UCSD-AML1 (cell line): ENCODE measurements at regions not wholly inside any gene's neighbourhood (a gene's known extent, or its start where the extent isn't known, plus 50 kb on each side); places are given as distances from the start of the nearest gene placed in this dataset.

ENCODE experiments used
- DNase-seq: peaks from one replicate; lab custom pipeline; 2025; ENCODE audit not compliant: unreplicated experiment; lab: John Stamatoyannopoulos, UW

DNA sequence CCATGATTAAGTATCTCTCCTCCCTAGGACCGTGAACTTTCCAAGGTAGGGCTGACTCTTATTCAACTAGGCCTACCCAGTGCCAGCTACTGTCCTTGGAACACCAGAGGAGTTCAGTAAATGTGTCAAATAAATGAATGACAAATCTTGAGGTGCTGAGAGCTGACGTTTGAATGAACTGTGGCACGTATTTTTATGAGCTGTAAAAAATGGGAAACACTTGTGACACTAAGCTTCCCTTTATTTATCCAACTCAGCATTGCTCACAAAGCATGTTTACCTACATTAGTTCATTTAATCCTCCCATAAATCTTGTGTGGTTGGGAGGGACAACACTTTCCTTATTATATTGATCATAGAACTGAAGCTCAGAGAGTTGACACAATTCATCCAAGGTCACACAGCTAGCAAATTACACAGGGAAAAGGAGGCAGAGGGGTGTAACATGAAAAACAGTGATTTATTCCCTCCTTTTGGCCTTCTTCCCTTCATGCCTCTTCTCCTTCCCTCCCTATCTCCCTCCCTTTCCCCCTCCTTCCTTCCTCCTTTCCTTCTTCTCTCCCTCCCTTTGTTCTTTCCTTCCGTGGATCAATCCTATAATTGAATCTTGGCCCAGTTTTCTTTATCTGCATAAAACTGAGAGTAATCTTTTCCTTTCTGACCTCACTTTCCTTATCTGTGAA, 412.6 kb downstream of the DMRT2 start:
- DNase-seq = no peak

DNA sequence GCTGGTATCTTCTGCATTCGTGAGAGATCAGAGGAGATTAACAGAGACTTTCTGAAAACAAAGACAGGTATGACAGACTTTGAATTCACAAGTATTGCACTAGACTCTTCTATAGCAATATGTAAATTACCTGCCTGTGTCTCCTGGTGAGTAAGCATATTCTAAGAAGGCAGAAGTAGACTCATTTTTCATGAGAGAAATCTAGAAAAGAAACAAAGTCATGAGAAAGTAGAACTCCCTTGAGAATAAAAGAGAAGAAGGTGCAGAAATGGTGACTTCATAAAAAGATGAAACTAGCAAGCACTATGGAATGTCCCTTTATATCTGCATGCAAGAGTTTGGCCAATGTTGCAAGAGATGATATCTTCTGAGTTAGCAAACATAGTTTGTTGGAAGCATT, 419.8 kb downstream of the DMRT2 start:
- DNase-seq = no peak

DNA sequence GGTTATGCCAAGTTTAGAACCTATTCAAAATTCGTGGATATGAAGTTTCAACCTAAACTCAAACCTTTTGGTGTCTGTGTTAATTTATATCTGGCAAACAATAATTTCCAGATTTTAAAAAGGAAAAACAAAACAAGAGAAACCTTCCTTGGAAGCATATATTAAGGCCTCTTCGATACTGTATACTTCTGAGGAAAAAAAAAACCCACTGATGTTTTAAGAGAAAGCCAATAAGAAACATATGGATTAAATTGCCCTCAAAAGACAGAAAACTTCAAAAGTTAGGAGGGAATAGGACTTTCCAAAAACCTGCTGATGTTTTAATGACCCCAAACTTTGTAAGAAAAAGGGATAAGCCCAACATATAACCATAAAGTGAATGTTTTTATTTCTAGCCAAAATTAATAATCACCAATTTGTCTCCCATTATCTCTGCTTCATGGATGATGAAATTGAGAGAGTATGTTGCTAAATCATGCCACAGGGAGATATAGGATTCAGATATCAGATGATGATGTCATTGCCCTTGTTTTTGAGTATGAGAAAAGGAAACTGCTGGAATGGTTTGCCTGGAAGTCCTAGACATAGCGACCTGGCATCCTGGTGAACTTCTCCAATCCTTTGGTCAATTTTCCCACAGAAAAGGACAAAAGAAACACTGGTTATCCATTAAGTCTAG, 423.9 kb downstream of the DMRT2 start:
- DNase-seq = no peak

DNA sequence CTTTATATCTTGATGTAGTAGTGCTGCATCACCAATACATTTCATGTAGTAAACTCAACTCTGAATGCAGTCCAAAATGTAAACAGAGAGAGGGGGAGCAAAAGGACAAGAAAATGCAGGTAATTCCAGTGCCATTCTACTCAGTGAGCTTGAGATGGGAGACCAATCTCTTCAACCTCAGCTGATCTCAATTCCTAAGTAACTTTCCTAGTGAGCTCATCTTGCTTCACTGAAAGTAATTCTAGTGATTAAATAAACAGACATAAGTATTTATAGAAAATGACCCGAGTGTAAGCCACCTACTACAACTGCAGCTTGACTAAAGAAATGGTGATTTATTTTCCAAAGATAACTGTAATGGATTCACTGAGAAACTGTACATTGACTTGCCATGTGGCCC, 424.5 kb downstream of the DMRT2 start:
- DNase-seq = no peak

DNA sequence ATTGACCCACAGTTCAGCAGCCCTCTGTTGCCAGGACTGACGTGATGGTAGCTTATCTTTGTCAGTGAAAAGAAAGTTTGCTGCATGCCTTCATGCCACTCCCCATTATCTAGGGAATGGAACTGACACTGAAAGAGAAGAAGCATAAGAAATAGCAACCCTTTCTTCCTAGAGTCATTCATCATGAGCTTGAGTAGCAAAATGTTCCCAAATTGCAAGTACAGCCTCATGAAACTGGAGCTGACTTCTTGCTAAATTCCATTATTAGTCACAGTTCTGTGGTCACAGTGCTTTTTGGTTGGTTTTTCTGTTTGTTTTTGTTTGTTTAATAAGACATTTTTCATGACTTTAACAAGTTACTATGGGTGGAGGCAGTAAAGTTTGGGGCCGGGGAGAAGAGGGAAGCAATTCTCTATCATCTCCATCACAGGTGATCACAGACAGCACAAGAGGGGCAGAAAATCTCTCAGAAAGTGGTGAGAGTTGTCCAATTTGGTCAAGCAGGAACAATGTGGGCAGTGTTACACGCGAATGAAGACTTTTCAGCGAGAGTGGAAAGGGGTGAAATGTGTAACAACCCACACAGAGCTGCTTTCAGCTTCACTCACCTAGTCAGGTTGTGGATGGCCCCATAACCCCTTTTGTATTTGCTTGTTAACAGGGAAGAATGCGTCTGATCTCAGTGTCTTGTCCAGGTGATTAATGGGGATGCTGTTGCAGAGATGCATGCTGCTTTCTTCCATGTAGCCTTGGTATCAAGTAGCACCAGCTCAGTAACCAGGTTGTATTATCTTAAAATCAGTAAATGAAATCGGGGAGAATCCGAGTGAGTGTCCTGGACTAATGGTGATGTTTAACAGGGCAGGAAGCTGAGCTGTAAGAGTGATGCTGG, 440.4 kb downstream of the DMRT2 start:
- DNase-seq = no peak

DNA sequence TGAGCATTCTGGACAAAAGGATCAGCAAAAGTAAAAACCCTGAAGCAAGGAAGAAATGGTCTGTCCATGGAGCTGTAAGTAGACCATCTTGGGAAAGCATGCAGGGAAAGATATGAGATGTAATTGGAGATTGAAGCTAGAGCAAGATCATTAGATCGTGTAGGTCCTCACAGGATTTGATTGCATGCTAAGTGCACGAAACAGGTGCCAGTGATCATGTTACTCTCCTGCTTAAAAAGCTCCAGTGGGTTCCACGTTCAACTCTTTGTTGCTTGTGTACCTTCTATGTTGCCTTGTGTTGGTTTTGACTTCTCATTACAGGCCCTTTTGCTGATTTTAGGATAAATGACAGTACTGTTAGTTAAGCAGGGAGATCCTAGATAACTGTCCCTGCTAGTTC, 442.0 kb downstream of the DMRT2 start:
- DNase-seq = no peak

DNA sequence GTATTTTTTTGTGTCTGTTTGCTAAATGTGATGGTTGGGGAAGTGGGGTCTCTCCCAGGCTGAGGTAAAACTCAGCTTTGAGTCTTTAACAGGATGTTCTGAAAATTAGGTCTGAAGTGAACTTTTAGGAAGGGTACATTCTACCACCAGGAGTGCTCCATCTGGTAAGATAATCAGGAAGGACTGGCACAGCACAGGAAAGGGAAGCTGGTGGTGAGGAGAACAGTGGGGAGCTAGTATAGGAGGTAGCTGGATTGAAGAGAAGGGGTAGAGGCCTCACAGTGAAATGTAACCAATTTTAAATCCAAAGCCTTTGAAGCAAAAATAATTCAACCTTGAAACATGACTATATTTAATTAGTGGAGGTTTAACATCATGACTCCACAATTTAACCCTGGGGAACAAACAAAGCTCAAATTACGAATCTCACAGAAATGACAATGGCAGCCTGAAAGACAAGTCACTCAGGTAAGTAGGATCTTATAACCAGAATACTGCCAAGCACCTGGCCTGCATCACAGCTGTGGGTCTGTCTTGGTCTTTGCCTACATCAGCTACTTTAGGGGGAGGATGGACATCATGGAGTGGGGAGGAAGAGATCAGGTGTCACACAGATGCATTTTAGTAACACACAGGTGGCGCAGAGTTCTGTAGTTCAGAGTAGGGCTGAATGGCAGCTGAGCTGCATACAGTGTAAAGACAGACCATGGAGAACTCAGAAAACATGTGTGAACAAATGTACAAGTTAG, 445.3 kb downstream of the DMRT2 start:
- DNase-seq = no peak

DNA sequence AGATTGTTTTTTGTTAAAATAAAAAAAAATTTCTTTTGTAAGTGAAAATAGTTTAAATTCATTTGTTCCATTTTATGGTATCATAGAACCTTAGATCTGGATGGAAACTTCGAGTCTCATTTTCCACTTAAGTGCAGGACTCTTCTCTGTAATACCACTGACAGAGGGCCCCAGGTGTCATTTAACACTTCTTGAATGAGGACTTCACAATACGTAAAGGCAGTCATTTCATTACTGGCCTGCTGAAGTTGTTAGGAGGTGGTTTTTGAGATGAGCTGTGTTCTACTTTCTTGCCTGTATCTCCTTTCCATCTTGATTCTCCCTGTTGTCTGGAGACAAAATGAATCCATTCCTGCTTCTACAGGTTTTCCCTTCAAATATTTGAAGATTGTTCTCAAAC, 455.3 kb downstream of the DMRT2 start:
- DNase-seq = no peak

DNA sequence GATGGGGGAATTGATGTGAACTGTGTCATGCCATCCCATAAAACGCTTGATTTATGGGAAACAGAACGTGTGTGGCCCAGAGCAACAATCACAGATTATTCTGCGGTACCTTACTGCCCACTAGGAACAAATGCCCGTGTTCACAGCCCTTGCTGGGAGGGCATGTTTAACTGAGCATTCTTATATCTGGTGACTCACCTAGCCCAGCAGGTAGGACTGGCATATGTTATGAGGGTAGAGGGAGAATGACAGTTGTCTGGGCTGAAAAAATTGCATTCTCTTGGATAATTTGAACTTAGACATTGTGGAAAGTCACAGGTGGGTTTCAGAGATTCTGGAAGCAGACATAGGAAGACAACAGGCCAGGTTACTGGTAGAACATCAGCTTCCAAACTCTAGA, 460.6 kb downstream of the DMRT2 start:
- no peak for DNase-seq

DNA sequence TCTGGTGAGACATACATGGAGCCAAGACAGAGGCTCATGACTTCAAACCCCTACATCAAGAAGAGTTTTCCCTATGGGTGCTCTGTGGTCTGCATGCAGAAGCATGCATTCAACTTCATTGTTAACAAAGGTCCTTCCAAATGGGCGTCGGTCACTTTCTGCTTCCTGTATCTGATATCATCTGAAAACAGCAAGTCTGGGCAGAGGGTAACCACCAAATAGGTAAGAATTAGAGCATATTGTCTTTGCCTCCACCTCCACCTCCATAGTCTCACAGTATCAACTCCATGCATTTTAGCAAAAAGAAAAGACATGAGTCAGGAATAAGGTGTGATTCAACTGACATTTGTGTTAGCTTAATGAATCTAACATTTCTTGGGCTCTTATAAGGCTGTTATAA, 462.9 kb downstream of the DMRT2 start:
- DNase-seq = no peak

DNA sequence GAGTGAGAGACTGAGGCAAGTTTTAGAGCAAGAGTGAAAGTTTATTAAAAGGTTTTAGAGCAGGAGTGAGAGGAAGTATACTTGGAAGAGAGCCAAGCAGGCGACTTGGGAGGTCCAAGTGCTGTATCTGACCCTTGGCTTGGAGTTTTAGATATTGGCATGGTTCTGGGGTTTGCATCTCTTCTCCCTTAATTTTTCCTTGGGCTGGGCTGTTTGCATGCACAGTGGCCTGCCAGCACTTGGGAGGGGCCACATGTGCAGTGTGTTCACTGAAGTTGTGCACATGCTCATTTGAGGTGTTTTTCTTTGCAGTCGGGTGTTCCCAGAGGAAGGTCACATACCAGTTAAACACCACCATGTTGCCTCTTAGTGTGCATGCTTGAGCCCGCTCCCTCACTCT, 464.1 kb downstream of the DMRT2 start:
- DNase-seq = no peak

DNA sequence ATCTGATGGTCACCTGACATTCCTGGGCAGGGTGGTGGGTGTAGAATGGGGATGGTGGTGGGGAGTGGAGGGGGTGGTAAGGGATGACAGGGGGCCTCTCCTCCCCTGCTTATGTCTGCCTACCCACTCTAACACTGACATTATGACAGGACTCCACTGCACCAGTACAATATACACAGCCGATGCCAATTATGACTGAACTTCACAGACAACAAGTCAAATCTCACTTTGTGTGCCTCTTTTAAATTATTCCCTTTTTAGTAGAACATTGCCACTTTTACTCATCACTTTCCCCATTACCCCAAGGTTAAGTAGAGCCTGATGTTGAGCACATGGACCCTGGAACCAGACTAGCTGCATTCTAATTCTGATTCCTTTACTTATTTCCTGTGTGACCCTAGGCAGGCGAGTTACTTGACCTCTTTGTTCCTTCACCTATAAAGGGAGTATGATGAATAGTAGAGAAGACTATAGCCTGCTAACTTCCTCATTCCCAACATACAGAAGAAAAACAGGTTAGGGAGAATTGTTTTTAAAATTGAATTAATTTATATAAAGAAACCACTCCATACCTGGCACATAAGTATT, 464.7 kb downstream of the DMRT2 start:
- DNase-seq = no peak

DNA sequence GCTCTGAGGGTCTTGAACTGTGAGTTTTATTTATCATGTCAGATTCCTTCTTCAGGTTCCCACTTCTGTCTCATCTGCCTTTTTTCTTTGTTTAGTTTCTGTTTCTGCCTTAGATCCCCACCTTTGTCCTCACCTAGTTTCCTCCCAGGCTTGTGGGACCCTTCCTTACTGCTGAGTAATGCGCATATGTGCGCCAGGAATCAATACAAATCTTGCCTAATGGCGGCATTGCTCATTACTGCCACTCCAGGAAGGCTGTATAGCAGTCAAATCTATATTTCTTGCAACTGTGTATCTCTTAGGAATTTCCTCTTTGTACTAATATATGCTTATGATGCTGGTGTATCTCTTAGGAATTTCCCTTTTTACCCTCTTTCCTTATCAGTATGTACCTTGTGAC, 465.4 kb downstream of the DMRT2 start:
- DNase-seq = no peak

DNA sequence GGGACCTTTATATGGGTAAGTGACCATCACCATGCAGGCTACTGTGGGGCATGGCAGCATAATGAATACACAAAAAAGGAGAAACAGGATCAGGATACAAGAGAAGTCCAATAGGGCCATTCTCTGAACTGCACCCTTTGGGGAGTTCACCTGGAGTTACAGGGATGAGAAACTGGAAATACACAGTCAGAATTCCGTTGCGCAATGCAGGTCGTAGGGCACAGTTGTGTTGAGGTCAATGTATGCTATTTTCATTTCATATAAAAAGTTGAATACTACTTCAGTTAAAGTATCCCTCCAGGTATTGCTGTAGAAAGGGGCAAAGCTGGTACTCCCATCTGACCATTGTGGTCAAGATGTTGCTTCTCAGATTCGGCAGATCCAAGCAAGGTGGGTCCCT, 471.4 kb downstream of the DMRT2 start:
- no peak for DNase-seq

DNA sequence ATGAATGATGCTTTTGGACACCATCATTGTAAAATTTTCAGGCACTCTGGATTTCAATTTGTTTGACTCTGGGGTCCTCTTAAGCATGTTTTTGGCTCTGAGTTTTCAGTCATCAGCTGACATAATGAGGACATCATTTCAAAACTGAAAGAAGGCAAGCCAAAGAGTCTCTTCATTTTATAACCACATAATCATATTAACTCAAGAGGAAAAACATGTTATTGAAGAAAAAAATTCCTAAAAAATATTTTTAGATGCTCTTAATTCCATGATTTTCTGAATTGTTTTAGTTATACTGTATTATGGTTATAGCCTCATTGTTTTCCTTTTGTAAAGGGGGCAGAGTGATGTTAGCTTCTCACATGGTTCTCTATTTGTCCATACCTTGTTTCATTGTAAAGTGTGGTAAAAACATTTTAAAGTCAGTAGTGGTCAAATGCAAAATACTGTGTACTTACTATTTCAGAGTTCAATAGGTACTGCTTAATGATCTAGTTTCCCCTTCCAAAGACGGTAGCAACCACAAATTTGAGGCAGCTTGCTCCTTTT, 472.1 kb downstream of the DMRT2 start:
- DNase-seq = no peak

DNA sequence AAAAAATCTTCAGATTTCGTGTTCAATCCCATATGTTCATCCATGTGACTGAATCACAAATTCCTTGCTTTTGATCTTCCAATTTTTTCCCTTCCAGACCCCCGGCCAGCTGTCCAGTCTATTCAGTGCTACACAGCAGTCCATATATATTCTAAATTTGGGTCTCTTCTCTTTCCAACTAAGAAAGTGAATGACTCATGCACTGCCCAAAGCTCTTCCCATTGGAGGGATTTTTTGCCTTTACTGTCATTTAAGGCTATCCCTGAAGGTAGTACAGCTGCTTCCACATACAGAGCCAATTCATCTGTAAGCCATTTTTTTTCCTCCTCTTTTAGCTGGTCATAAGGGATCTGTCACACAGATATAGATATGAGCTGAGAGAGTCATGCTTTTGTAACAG, 478.3 kb downstream of the DMRT2 start:
- DNase-seq = no peak

DNA sequence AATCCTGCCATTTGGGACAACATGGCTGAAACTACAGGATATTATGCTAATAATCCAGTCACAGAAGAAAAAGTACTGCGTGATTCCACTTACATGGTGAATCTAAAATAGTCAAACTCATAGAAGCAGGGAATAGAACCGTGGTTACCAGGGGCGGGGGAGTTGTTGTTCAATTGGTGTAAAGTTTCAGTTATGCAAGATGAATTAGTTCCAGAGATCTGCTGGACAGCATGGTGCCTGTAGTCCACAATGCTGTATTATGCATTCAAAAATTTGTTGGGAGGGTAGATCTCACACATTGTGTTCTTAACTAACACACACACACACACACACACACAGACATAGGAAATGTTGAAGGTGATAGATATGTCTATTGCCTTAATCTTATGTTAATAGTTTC, 480.5 kb downstream of the DMRT2 start:
- DNase-seq = no peak

DNA sequence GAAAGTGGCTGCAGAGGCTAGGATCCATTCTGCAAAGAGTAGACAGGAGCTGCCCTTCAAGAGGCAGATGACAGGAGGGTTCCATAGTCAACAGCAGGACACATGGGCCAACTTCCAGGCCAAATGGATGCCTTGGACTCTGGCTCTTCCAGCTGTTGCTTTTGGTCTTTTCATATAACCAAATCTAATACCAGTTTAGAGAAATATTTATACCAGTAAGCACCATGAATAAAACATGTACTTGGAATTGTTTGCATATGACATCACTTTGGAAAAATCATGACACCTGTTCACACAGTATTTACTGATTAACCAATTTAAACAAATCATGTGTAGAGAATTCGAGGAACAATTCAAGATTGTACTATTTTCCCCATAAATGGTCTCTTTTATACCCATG, 481.3 kb downstream of the DMRT2 start:
- no peak for DNase-seq

DNA sequence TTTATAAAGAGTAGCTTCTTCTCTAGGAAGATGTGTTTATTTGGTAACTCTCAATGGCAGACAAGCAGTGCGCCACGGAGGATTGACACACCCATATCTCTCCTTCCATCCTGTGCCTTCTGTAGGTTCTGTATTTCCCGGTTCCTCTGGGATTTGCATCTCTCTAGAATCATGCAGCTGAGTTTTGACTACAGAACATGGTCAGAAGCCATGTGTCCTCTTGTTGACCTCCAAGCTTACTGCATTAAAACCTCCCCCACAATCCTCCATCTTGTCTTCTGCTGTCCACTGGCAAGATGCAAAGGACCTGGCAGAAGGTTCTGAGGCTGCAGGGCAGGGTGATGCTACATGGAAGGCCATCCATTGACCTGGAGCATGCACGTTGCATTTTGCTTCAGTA, 482.0 kb downstream of the DMRT2 start:
- DNase-seq = no peak

DNA sequence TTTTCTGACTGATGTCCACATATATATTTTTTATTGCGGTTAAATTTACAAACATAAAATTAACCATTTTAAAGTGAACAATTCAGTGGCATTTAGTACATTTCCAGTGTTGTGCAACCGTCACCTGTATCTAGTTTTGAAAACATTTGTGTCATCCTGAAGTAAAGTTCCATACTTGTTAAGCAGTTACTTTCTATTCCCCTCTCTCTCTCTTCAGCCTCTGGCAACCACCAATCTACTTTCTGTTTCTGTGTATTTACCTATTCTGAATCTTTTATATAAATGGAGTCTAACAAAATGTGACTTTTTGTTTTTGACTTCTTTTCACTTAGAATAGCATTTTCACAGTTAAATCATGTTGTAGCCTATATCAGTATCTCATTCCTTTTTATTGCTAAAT, 480.1 kb upstream of the SMARCA2 start:
- DNase-seq = no peak

DNA sequence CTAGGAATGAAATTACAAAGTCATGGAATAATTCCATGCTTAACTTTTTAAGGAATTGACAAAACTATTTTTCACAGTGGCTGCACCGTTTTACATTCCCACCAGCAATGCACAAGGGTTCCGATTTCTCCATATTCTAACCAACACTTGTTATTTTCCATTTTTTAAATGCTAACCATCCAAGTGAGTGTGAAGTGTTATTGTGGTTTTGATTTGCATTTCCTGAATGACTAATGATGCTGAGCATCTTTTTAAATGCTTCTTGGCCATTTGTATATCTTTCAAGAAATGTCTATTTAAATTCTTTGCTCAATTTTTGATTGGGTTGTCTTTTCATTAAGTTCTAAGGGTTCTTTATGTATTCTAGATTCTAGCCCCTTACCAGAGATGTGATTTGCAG, 479.5 kb upstream of the SMARCA2 start:
- no peak for DNase-seq
